NCI-H446 treated with DMSO at 0.1 percent for 48 hours (cell line): ENCODE measurements at regions not wholly inside any gene's neighbourhood (a gene's known extent, or its start where the extent isn't known, plus 50 kb on each side); places are given as distances from the start of the nearest gene placed in this dataset.

Experiments used
- DNase-seq: peaks from one replicate; lab custom pipeline; 2025; lab: John Stamatoyannopoulos, UW

GRCh38 chr18:39515299-39515698, 1949.7 kb upstream of the CELF4 start:
- no peak for DNase-seq

- DNase-seq, result no peak
Observed at GRCh38 chr18:39513186-39513585, 1947.6 kb upstream of the CELF4 start.

DNA sequence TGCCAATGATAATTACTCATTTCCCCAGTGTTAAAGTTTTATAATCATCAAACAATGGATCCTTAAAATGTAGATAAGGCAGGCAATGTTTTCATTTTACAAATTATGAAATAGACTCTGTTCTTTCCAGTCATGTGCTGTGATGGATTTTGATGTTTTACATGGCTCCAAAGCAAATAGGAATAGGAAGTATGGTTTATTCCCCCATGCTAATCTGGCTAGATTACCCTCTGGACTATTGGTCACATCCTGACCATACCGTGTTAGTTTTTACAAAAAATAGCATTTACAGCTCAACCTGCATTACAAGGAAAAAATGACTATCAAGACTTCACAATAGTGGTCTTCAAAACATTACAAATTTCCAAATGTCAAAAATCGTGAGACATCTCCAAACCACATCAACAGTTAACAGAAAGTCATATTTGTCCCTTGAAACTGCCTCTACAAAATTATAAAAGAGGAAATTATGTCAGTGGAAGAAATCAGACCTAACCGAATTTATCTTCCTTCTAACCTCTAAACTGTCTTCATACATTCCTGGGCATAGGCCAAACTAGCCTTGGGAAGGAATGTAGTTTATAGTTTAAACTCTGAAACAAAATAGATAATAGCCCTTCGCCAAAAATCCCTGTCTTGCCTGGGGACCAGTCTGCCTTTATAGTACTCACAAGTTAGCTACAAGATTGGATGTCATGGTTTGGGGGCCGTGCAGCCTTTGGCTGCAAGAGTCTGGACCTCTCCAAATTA, 1941.2 kb upstream of the CELF4 start:
- DNase-seq, result no peak

- DNase-seq, result no peak
Observed at GRCh38 chr18:39500306-39500705, 1934.7 kb upstream of the CELF4 start.

DNA sequence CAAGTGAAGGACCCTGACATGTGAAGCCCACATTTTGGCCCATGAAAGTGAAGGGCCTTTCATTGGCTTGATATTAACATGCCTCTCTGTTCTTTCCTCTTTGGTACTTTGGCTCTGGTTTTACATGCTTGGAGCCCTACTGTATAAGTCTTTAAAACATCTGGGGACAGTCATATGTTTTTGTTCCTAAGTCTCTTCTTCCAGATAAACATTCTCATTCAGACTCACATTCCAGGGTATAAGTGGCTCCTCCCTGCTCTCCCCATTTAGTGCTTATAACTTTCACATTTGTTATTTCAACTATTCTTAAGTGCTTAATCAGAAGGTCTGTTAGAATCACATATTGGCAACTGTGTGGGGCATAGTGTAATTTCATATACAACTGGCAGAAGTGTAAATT, 1932.2 kb upstream of the CELF4 start:
- no peak for DNase-seq

- no peak for DNase-seq
Observed at GRCh38 chr18:39496986-39497385, 1931.4 kb upstream of the CELF4 start.

GRCh38 chr18:39494211-39494896, 1928.8 kb upstream of the CELF4 start:
- DNase-seq, result no peak

DNA sequence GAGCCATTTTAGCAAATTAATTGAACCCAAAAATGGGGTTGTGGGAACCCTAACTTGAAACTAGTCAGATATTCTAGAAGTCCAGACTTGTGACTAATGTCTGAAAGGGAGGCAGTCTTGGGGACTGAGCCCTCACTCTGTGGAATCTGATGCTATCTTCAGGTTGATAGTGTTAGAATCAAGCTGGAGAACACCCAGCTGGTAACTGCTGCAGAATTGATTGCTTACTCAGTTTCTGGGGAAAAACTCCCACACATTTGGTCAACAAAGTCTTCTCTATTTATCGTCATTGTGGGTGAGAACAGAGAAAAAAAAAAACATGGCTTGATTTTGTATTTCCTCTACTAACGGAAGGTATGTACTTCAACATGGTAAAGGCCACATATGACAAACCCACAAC, 1925.8 kb upstream of the CELF4 start:
- no peak for DNase-seq

DNA sequence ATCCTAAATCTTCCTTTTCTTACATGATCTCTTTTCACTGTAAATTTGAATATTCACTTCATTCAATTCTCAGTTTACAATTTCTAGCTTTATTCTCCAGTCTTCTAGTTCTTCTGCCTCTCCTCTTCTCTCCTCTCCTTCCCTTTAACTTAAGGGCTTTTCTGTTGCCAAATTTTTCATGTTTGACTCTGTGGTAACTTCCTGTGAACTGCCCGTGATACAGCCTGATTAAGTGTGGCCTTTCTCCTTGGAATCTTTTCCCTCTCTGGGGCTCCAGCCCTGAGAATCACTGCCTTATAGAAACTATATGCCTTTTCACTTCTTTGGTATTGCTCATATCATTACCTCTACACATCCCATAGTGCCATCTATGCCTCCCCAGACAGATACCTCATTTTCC, 1923.8 kb upstream of the CELF4 start:
- DNase-seq, result no peak

DNA sequence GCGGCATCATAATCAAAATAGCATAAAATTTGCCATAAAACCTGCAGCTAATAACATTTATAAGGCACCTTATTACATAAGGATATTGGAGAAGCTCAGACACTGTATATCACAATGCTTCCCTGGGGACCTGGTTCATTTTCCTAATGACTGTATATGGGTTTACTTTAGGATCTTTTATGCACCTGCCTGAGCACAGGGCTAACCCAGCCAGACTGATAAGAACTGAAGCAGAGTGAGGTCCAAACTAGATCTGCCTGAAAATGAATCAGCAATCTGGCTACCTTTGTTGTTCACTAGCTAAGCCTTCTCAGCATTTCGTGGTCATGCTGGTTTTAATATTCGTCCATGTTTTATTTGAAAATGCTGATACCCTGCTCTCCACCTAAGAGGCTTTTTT, 1922.3 kb upstream of the CELF4 start:
- no peak for DNase-seq

GRCh38 chr18:39486268-39486667, 1920.7 kb upstream of the CELF4 start:
- DNase-seq, result no peak

DNA sequence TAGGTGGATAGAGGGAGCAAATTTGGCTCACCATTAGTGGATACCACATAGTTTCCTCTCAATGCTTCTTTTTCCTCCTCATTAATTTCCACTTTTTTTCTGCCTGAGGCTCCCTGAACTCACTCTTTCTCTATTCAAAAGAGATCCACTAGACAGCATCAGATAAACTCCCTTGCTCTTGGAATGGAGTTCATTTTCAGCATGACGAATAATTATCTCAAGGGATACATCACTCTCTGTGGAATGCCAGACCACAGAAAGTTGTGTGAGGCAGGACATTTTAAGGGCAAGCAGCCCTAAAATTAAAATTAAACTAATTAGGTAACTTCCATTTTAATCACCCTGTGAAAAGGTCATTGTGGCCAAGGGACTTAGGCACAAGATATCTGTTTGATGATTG, 1920.1 kb upstream of the CELF4 start:
- DNase-seq, result no peak

DNA sequence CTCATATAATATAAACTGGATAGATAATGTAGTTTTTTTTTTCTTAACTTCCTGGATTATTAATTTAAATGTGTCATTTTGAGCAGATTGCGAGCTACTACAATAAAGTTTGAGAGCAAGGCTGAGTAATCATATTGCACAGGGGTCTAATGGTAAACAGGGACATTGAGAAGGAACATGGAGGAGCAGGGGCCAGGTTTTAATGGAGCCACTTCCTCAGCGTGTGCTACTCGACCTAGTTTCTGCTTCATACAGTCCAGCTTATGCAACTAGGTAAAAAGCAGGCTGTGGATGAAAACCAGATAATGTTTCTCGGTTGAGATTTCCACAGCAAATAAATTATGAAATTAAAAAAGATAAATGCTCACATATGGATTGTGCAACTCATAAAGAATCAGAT, 1915.7 kb upstream of the CELF4 start:
- no peak for DNase-seq

DNA sequence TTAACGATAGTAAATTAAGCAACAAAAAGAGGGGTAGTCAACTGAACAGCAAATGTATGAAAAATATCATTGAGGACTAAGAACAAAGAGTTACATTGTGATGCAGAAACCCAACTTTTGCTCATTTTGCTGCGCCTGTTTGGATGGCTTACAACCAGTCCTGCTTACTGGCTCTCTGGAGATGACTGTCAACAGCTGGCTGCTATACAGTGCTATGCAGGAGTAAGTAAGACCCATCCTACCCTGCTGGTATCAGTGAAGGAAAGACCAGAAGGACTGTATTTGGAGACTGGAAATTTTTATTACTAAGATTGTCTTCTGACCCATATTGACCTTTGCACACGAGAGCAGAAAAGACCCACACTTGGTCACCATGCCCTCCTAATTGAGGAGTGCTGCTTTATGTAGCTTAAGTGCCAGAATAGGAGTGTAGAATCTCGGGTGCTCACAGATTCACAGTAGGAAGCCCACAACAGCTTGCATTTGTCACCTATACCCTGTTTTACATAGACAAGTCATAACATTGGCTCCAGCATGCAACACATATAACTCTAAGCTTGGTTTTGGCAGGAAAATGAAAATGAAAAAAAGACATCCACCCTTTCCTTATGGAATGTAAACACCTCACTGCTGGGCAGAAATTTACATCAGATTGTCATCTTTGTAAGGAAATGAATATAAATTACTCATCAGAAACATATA, 1915.0 kb upstream of the CELF4 start:
- no peak for DNase-seq

DNA sequence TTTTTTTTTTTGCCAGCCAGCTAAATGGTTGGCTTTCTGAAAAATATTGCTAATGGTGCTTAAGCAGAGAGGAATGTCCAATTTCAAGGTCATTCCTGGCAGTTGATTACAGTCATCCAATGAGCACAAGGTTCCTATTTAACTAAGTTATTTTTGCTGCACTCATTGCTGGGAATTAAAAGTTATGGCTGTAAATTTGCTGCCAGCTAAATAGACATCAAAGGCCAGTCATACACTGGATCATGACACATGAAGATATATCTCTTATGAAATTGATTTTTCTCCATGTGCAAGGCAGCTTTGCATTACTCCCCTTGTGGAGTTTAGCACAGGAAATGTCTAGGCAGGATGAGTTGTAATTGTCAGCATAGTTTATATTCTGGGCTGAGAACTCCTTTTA, 1898.4 kb upstream of the CELF4 start:
- DNase-seq, result no peak

DNA sequence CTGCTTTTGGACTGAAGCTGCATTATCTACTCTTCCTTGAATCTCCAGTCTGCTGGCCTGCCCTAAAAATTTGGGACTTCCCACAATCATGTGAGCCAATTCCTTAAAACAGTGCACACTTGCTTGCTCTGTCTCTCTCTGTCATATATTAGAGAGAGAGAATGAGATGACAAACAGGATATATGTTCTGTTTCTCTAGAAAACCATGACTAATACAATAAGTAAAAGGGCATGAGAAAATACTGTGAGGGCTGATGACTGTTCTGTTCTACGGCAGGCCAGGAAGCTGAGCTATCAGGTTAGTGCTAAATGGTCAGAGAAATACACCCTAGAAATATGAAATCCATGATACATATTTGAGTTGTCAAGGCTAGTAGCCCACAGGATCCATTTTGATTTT, 1896.8 kb upstream of the CELF4 start:
- no peak for DNase-seq

GRCh38 chr18:39460136-39460535, 1894.5 kb upstream of the CELF4 start:
- no peak for DNase-seq

DNA sequence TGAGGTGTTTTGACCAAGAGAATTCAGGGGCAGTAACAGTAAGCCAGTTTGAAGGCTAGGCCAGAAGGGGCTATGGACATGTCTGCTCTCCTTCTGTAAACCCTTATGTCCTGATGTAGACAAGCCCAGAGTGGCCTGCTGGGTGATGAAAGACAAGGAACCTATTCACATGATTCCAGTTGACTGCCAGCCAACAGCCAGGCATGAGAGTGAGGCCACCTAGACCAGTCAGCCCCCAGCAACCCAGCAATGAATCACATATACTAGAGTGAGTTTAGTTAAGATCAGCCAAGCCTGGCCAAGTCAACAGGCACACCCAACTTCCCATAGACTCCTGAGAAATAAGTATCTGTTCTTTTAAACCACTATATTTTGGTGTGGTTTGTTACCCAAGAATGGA, 1889.7 kb upstream of the CELF4 start:
- DNase-seq, result peak; percentile 71

GRCh38 chr18:39454866-39455265, 1889.3 kb upstream of the CELF4 start:
- DNase-seq, result no peak

GRCh38 chr18:39453882-39454281, 1888.3 kb upstream of the CELF4 start:
- peak; percentile 36 for DNase-seq

DNA sequence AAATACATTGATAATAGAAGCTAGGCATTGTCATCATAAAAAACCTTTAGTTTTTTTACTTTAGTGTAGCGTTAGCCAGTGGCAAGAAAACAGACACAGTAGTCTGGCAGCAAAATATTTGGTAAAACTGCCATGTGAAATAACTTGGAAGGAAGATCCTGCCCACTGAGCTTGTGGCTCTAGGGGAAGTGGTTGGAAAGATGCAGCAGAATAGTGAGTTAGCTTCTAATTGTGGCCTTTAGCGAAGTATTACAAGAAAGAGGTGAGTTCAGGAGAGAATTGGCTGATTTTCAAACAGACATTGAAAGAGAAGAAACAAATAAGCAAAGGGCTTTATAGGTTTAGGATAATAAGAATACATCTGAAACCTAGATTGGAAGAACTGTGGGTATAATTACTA, 1887.8 kb upstream of the CELF4 start:
- DNase-seq, result no peak

- DNase-seq, result no peak
Observed at GRCh38 chr18:39450958-39451357, 1885.4 kb upstream of the CELF4 start.

GRCh38 chr18:39449566-39449965, 1884.0 kb upstream of the CELF4 start:
- DNase-seq, result no peak
